Fibroblast of mammary gland (primary cell): ENCODE measurements at regions not wholly inside any gene's neighbourhood (a gene's known extent, or its start where the extent isn't known, plus 50 kb on each side); places are given as distances from the start of the nearest gene placed in this dataset.
"Not testable (repeated sequence)": the region's sequence is repeated elsewhere in the genome, so short reads cannot be mapped to it uniquely, and the experiment has no call there.

Experiments
- DNase-seq: peaks from one replicate; pipeline ENCODE4 v3.0.0-alpha.2; 2010; ENCODE audit warnings: low read depth
- H3K4me3 ChIP-seq: 2 replicates; pipeline ENCODE4 v1.5.1; 2011; ENCODE audit warnings: low read depth, mild to moderate bottlenecking, low read length, moderate library complexity; ENCODE audit not compliant: control insufficient read depth
- CTCF ChIP-seq: conservative IDR thresholded peaks from 2 replicates; pipeline ENCODE4 v1.5.1; 2011; ENCODE audit warnings: low read depth, low read length, inconsistent platforms; ENCODE audit not compliant: control insufficient read depth, insufficient read depth

DNA sequence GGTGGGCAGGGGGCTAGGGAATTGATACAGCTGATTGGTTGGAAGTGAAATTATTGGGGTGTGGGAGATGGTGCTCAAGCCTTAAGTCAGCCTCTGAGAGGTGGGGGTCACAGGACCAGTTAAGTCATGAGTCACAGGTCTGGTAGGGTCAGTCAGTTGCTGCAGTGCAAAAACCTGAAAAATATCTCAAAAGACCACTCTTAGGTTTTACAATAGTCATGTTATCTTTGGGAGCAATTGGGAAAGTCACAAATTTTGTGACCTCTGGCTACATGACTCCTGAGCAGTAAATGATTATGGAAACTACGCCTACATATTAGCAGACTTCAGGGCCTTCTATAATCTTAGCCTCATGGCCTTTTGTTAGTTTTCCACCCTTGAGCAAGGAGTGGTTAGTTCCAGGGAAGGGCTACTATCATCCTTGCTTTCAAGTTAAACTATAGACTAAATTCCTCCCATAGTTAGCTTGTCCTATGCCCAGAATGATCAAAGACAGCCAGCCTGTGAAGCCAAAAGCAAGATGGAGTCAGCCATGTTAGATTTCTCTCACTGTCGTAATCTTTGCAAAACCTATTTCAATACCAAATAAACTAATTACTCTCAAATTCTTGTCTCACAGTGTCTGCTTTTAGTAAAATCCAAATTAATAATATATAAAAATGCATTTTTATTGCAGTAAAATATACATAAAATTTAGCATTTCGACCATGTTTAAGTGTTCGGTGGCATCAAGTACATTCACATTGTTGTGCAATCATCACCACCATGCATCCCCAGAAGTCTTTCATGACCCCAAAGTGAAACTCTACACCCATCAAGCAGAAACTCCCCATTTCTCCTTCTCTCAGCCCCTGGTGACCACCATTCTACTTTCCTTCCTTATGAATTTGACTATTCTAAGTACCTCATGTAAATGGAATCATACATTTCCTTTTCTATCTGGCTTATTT, 60.9 kb upstream of the CD2AP start:
- no peak for TF ChIP-seq CTCF
- DNase-seq = no peak
- H3K4me3 ChIP-seq = no peak overlapping the region

DNA sequence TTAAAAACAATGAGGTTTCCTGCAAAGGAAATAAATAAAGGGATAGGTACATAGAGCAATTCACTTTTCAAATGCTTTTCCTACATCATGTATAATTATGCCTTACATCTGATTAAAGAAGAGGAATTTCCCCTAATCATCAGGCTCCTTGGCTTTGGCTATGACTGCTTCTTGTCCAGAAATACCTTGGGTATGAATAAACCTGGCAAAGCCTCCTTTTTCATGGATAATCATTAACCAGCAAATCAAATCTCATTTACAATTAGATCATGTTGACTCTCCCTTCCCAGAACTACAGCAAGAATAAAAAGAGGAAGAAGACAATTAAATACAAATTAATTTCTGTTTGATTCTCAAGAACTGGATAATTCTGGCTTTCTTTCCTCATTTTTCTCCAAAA, 58.0 kb upstream of the CD2AP start:
- TF ChIP-seq CTCF = no peak
- DNase-seq = no peak
- H3K4me3 ChIP-seq = no peak overlapping the region

- peak; percentile 34 for DNase-seq
- no peak overlapping the region for H3K4me3 ChIP-seq
- TF ChIP-seq CTCF = no peak
These were observed 56.9 kb upstream of the CD2AP start for GRCh38 chr6:47420394-47421371.

DNA sequence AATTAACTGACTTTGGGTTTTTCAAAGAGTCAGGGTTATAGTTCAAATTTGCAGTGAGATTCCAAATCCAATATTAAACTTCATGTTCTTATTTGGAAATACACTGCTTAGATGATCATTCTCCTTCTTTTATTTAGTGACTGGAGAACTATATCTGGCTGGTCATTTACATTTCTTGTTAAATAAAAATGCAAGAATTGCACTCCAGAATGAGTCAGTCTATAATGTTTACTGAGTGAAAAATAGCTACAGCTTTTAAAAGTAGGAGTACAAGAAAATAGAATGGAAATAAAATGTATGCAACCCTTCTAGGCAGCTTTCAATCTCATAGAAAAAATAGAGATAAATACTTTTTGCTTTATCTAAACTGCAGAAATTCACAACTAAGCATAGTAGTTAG, 54.5 kb upstream of the CD2AP start:
- TF ChIP-seq CTCF = no peak
- H3K4me3 ChIP-seq = no peak overlapping the region
- DNase-seq = no peak

- no peak for TF ChIP-seq CTCF
- no peak overlapping the region for H3K4me3 ChIP-seq
- no peak for DNase-seq
These were observed 53.2 kb upstream of the CD2AP start for GRCh38 chr6:47424436-47424836.

DNA sequence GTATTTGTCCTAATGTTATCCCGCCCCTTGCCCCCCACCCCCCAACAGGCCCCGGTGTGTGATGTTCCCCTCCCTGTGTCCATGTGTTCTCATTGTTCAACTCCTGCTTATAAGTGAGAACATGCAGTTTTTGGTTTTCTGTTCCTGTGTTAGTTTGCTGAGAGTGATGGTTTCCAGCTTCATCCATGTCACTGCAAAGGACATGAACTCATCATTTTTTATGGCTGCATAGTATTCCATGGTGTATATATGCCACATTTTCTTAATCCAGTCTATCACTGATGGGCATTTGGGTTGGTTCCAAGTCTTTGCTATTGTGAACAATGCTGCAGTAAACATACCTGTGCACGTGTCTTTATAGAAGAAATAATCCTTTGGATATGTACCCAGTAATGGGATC, 51.9 kb upstream of the CD2AP start:
- DNase-seq, H3K4me3 ChIP-seq: not testable (repeated sequence)
